ENCODE measurements at regions not wholly inside any gene's neighbourhood (a gene's known extent, or its start where the extent isn't known, plus 50 kb on each side); places are given as distances from the start of the nearest gene placed in this dataset.

GRCh38 chr15:77807115-77807514 is 174.4 kb upstream of the LINGO1 start:
- H3K4me3 Mint-ChIP-seq: no peak overlapping the region
- H3K27ac Mint-ChIP-seq: no peak overlapping the region
- H3K9me3 Mint-ChIP-seq (ENCODE audit: low read depth): no peaks in the 10 kb centered on the region
- no peaks in the 10 kb centered on the region for H3K4me1 Mint-ChIP-seq (ENCODE audit: low read depth)
- no peaks in the 10 kb centered on the region for H3K36me3 Mint-ChIP-seq
- no peaks in the 10 kb centered on the region for H3K27me3 Mint-ChIP-seq

GRCh38 chr15:77804210-77804609 is 171.5 kb upstream of the LINGO1 start:
- Mint-ChIP-seq H3K4me1 (ENCODE audit: low read depth) (no peaks in the 10 kb centered on the region), H3K27ac (no peak overlapping the region), H3K4me3 (no peak overlapping the region), H3K27me3 (no peaks in the 10 kb centered on the region), H3K36me3 (no peaks in the 10 kb centered on the region), H3K9me3 (ENCODE audit: low read depth) (no peaks in the 10 kb centered on the region)

GRCh38 chr15:77803487-77803886 is 170.8 kb upstream of the LINGO1 start:
- no peaks in the 10 kb centered on the region for H3K36me3 Mint-ChIP-seq
- H3K27me3 Mint-ChIP-seq: no peaks in the 10 kb centered on the region
- no peaks in the 10 kb centered on the region for H3K9me3 Mint-ChIP-seq (ENCODE audit: low read depth)
- no peaks in the 10 kb centered on the region for H3K4me1 Mint-ChIP-seq (ENCODE audit: low read depth)
- no peak overlapping the region for H3K27ac Mint-ChIP-seq
- H3K4me3 Mint-ChIP-seq: no peak overlapping the region

GRCh38 chr15:77800305-77800704 is 167.6 kb upstream of the LINGO1 start:
- Mint-ChIP-seq H3K4me1 (ENCODE audit: low read depth) (no peaks in the 10 kb centered on the region), H3K4me3 (no peak overlapping the region), H3K36me3 (no peaks in the 10 kb centered on the region), H3K27me3 (no peaks in the 10 kb centered on the region), H3K27ac (no peak overlapping the region), H3K9me3 (ENCODE audit: low read depth) (no peaks in the 10 kb centered on the region)

- Mint-ChIP-seq H3K4me3 (no peak overlapping the region), H3K27ac (no peak overlapping the region), H3K9me3 (ENCODE audit: low read depth) (no peaks in the 10 kb centered on the region), H3K27me3 (no peaks in the 10 kb centered on the region), H3K4me1 (ENCODE audit: low read depth) (no peaks in the 10 kb centered on the region), H3K36me3 (no peaks in the 10 kb centered on the region)
These were observed 166.1 kb upstream of the LINGO1 start for GRCh38 chr15:77798847-77799246.

- Mint-ChIP-seq H3K9me3 (ENCODE audit: low read depth) (no peaks in the 10 kb centered on the region), H3K27me3 (no peaks in the 10 kb centered on the region), H3K36me3 (no peaks in the 10 kb centered on the region), H3K27ac (no peak overlapping the region), H3K4me3 (no peak overlapping the region), H3K4me1 (ENCODE audit: low read depth) (no peaks in the 10 kb centered on the region)
These were observed 165.6 kb upstream of the LINGO1 start for GRCh38 chr15:77798151-77798835.

- no peaks in the 10 kb centered on the region for H3K36me3 Mint-ChIP-seq
- H3K4me1 Mint-ChIP-seq (ENCODE audit: low read depth): no peaks in the 10 kb centered on the region
- H3K9me3 Mint-ChIP-seq (ENCODE audit: low read depth): no peaks in the 10 kb centered on the region
- H3K27me3 Mint-ChIP-seq: no peaks in the 10 kb centered on the region
- H3K27ac Mint-ChIP-seq: no peak overlapping the region
- no peak overlapping the region for H3K4me3 Mint-ChIP-seq
These were observed 164.6 kb upstream of the LINGO1 start for GRCh38 chr15:77797270-77797669.

- Mint-ChIP-seq H3K4me1 (ENCODE audit: low read depth) (no peaks in the 10 kb centered on the region), H3K9me3 (ENCODE audit: low read depth) (no peaks in the 10 kb centered on the region), H3K27me3 (no peaks in the 10 kb centered on the region), H3K27ac (no peak overlapping the region), H3K4me3 (no peak overlapping the region), H3K36me3 (no peaks in the 10 kb centered on the region)
These were observed 163.5 kb upstream of the LINGO1 start for GRCh38 chr15:77796046-77796729.

GRCh38 chr15:77795446-77795845 is 162.7 kb upstream of the LINGO1 start:
- H3K4me1 Mint-ChIP-seq (ENCODE audit: low read depth): no peaks in the 10 kb centered on the region
- no peaks in the 10 kb centered on the region for H3K36me3 Mint-ChIP-seq
- H3K27me3 Mint-ChIP-seq: no peaks in the 10 kb centered on the region
- no peaks in the 10 kb centered on the region for H3K9me3 Mint-ChIP-seq (ENCODE audit: low read depth)
- no peak overlapping the region for H3K27ac Mint-ChIP-seq
- no peak overlapping the region for H3K4me3 Mint-ChIP-seq

- Mint-ChIP-seq H3K9me3 (ENCODE audit: low read depth) (no peaks in the 10 kb centered on the region), H3K4me3 (no peak overlapping the region), H3K27ac (no peak overlapping the region), H3K4me1 (ENCODE audit: low read depth) (no peaks in the 10 kb centered on the region), H3K27me3 (no peaks in the 10 kb centered on the region), H3K36me3 (no peaks in the 10 kb centered on the region)
These were observed 159.2 kb upstream of the LINGO1 start for GRCh38 chr15:77791941-77792340.

GRCh38 chr15:77790481-77790880 is 157.8 kb upstream of the LINGO1 start:
- no peak overlapping the region for H3K4me3 Mint-ChIP-seq
- no peaks in the 10 kb centered on the region for H3K27me3 Mint-ChIP-seq
- no peaks in the 10 kb centered on the region for H3K4me1 Mint-ChIP-seq (ENCODE audit: low read depth)
- no peak overlapping the region for H3K27ac Mint-ChIP-seq
- no peaks in the 10 kb centered on the region for H3K36me3 Mint-ChIP-seq
- no peaks in the 10 kb centered on the region for H3K9me3 Mint-ChIP-seq (ENCODE audit: low read depth)

- H3K36me3 Mint-ChIP-seq: no peaks in the 10 kb centered on the region
- H3K9me3 Mint-ChIP-seq (ENCODE audit: low read depth): no peaks in the 10 kb centered on the region
- no peak overlapping the region for H3K27ac Mint-ChIP-seq
- no peak overlapping the region for H3K4me3 Mint-ChIP-seq
- H3K4me1 Mint-ChIP-seq (ENCODE audit: low read depth): no peaks in the 10 kb centered on the region
- H3K27me3 Mint-ChIP-seq: peaks cover 3% of the 10 kb centered on the region
These were observed 154.2 kb upstream of the LINGO1 start for GRCh38 chr15:77786956-77787355.

GRCh38 chr15:77786181-77786890 is 153.6 kb upstream of the LINGO1 start:
- Mint-ChIP-seq H3K4me1 (ENCODE audit: low read depth) (no peaks in the 10 kb centered on the region), H3K27ac (no peak overlapping the region), H3K27me3 (peaks cover 3% of the 10 kb centered on the region), H3K4me3 (no peak overlapping the region), H3K9me3 (ENCODE audit: low read depth) (no peaks in the 10 kb centered on the region), H3K36me3 (no peaks in the 10 kb centered on the region)

GRCh38 chr15:77784361-77785292 is 151.9 kb upstream of the LINGO1 start:
- Mint-ChIP-seq H3K36me3 (no peaks in the 10 kb centered on the region), H3K27me3 (peaks cover 3% of the 10 kb centered on the region), H3K27ac (no peak overlapping the region), H3K4me3 (no peak overlapping the region), H3K4me1 (ENCODE audit: low read depth) (no peaks in the 10 kb centered on the region), H3K9me3 (ENCODE audit: low read depth) (no peaks in the 10 kb centered on the region)

GRCh38 chr15:77783636-77784035 is 150.9 kb upstream of the LINGO1 start:
- Mint-ChIP-seq H3K9me3 (ENCODE audit: low read depth) (no peaks in the 10 kb centered on the region), H3K4me1 (ENCODE audit: low read depth) (no peaks in the 10 kb centered on the region), H3K27me3 (peaks cover 3% of the 10 kb centered on the region), H3K4me3 (no peak overlapping the region), H3K36me3 (no peaks in the 10 kb centered on the region), H3K27ac (no peak overlapping the region)

Data from activated naive CD8-positive, alpha-beta T cell (primary cell).